Stomach (tissue), 8 donors: ENCODE measurements at regions not wholly inside any gene's neighbourhood (a gene's known extent, or its start where the extent isn't known, plus 50 kb on each side); places are given as distances from the start of the nearest gene placed in this dataset.

Source experiments
- DNase-seq, 2 donors: peaks; one replicate each; pipeline versions ENCODE4 v3.0.0 to v3.0.0-alpha.2; 2013 to 2019
- H3K27ac ChIP-seq, 5 donors: fragments of 200-600 bp in 4 of 5; sonication (generic) in 4 of 5; one replicate each; pipeline ENCODE4 v1.5.1; 2013 to 2019; ENCODE audit warnings: mild to moderate bottlenecking in 1 of 5, moderate library complexity in 1 of 5
- H3K27me3 ChIP-seq, 3 donors: fragments of 200-600 bp; sonication (generic); one replicate each; pipeline ENCODE4 v1.5.1; 2017 to 2019; ENCODE audit warnings: mixed run types in 1 of 3
- H3K36me3 ChIP-seq, 4 donors: fragments of 200-600 bp; sonication (generic); 1 replicate in 3 of 4; 2 replicates in 1 of 4; pipeline ENCODE4 v1.5.1; 2016 to 2019
- H3K4me1 ChIP-seq, 4 donors: fragments of 200-600 bp; sonication (generic); one replicate each; pipeline ENCODE4 v1.5.1; 2016 to 2019
- H3K4me3 ChIP-seq, 4 donors: fragments of 200-600 bp; sonication (generic) in 3 of 4; one replicate each; pipeline ENCODE4 v1.5.1; 2016 to 2019; ENCODE audit warnings: mild to moderate bottlenecking in 1 of 4
- H3K9me3 ChIP-seq, 4 donors: fragments of 200-600 bp; sonication (generic); one replicate each; pipeline ENCODE4 v1.5.1; 2016 to 2019
- CTCF ChIP-seq, 7 experiments: fragments of 450-650 bp in 4 of 7; fragments of 200-600 bp in 3 of 7; sonication (generic) in 3 of 7; IDR thresholded peaks; one replicate each; pipeline ENCODE4 v1.5.1; 2016 to 2019; ENCODE audit warnings: antibody characterized with exemption in 7 of 7, control low read depth in 2 of 7, mild to moderate bottlenecking in 1 of 7
- EP300 ChIP-seq: sonication (generic); formaldehyde crosslinking; IDR thresholded peaks from one replicate; pipeline ENCODE4 v1.6.1; 2017; ENCODE audit warnings: antibody characterized with exemption
- POLR2A ChIP-seq, 4 donors: fragments of 450-650 bp; IDR thresholded peaks; one replicate each; pipeline ENCODE4 v1.6.1; 2016; ENCODE audit warnings: antibody characterized with exemption in 4 of 4, control low read depth in 2 of 4, mild to moderate bottlenecking in 1 of 4, moderate library complexity in 1 of 4
- POLR2AphosphoS5 ChIP-seq, 3 donors: sonication (generic); formaldehyde crosslinking; IDR thresholded peaks; one replicate each; pipeline ENCODE4 v1.6.1; 2016; ENCODE audit warnings: antibody characterized with exemption in 3 of 3
- WGBS, 5 donors: extraction: QIAGEN DNeasy Blood & Tissue Kit in 3 of 5; methylation state at CpG; one replicate each; pipeline versions ENCODE4 v1.1.5 to v1.1.7; 2013 to 2018; 5-methylcytosine and 5-hydroxymethylcytosine counted together
- intact Hi-C: fragments of 100-400 bp; cut with DNase I; formaldehyde crosslinking; loops from one replicate; pipeline ENCODE4 v1.15.1; 2023; ENCODE audit warnings: low total_unique reads
- donor health status: healthy with polysubstance abuse.
- donor health status: Bipolar disorder and iron deficiency.
- donor health status: healthy.

- no peaks in the 10 kb centered on the region for H3K27me3 ChIP-seq
- H3K4me1 ChIP-seq: peaks cover 10 to 58% (median 32%) of the 10 kb centered on the region in 4 donors
- 85 to 94% (median 91%) methylated on average over 4 of the region's 4 CpGs for WGBS, 5 donors
- no peak for TF ChIP-seq CTCF (IDR thresholded peaks at IDR 0.05)
- no peak for TF ChIP-seq POLR2AphosphoS5 (IDR thresholded peaks at IDR 0.05)
- TF ChIP-seq EP300: no peak
- TF ChIP-seq POLR2A (IDR thresholded peaks at IDR 0.05): no peak
- H3K9me3 ChIP-seq: no peaks in the 10 kb centered on the region
- H3K36me3 ChIP-seq: peaks cover 0 to 8% (median 3%) of the 10 kb centered on the region in 4 donors
- peak in 1 of 2 donors; percentile 16 for DNase-seq
- H3K27ac ChIP-seq: no peak overlapping the region
- no peak overlapping the region for H3K4me3 ChIP-seq
- intact Hi-C loops: no loop called here
Measured at GRCh38 chr7:131061818-131062217, 265.9 kb upstream of the MKLN1 start.

- no peak for TF ChIP-seq POLR2AphosphoS5 (IDR thresholded peaks at IDR 0.05)
- no peak for TF ChIP-seq EP300
- TF ChIP-seq CTCF (IDR thresholded peaks at IDR 0.05): no peak
- TF ChIP-seq POLR2A (IDR thresholded peaks at IDR 0.05): no peak
- Histone ChIP-seq H3K4me3 (no peak overlapping the region), H3K4me1 (peaks cover 7 to 67% (median 35%) of the 10 kb centered on the region in 4 donors), H3K27me3 (no peaks in the 10 kb centered on the region), H3K36me3 (peaks cover 0 to 8% (median 0%) of the 10 kb centered on the region in 4 donors), H3K9me3 (no peaks in the 10 kb centered on the region), H3K27ac (peak overlapping the region in 2 of 5 donors; percentile 2 to 31)
- intact Hi-C loops: no loop called here
- DNase-seq: no peak
Measured at GRCh38 chr7:131066635-131067034, 261.0 kb upstream of the MKLN1 start.

- H3K4me3 ChIP-seq: no peak overlapping the region
- TF ChIP-seq EP300 (no peak), CTCF (IDR thresholded peaks at IDR 0.05) (no peak), POLR2AphosphoS5 (IDR thresholded peaks at IDR 0.05) (no peak), POLR2A (IDR thresholded peaks at IDR 0.05) (no peak)
- peaks cover 0 to 8% (median 0%) of the 10 kb centered on the region in 4 donors for H3K36me3 ChIP-seq
- no peaks in the 10 kb centered on the region for H3K9me3 ChIP-seq
- no peaks in the 10 kb centered on the region for H3K27me3 ChIP-seq
- DNase-seq: no peak
- intact Hi-C loops: no loop called here
- peak overlapping the region in 1 of 5 donors; percentile 31 for H3K27ac ChIP-seq
- WGBS, 5 donors: 62 to 89% (median 83%) methylated on average over 5 of the region's 5 CpGs
- H3K4me1 ChIP-seq: peaks cover 6 to 69% (median 39%) of the 10 kb centered on the region in 4 donors
Measured at GRCh38 chr7:131067220-131067619, 260.5 kb upstream of the MKLN1 start.

GRCh38 chr7:131068604-131069021 lies 259.1 kb upstream of the MKLN1 start:
- intact Hi-C loops: no loop called here
- H3K27me3 ChIP-seq: no peaks in the 10 kb centered on the region
- H3K4me3 ChIP-seq: no peak overlapping the region
- DNase-seq: no peak
- peaks cover 10 to 75% (median 49%) of the 10 kb centered on the region in 4 donors for H3K4me1 ChIP-seq
- peak overlapping the region in 2 of 5 donors; percentile 29 to 41 for H3K27ac ChIP-seq
- WGBS, 5 donors: 42 to 64% (median 47%) methylated on average over 2 of the region's 2 CpGs
- no peak for TF ChIP-seq EP300
- no peak for TF ChIP-seq POLR2AphosphoS5 (IDR thresholded peaks at IDR 0.05)
- TF ChIP-seq POLR2A (IDR thresholded peaks at IDR 0.05): no peak
- H3K9me3 ChIP-seq: no peaks in the 10 kb centered on the region
- peaks cover 0 to 13% (median 2%) of the 10 kb centered on the region in 4 donors for H3K36me3 ChIP-seq

GRCh38 chr7:131071786-131072504 lies 255.7 kb upstream of the MKLN1 start:
- WGBS, 5 donors: 49 to 61% (median 57%) methylated on average over 10 of the region's 10 CpGs
- Histone ChIP-seq H3K9me3 (no peaks in the 10 kb centered on the region), H3K4me3 (no peak overlapping the region), H3K36me3 (peaks cover 5 to 17% (median 15%) of the 10 kb centered on the region in 4 donors), H3K27ac (peak overlapping the region in 4 of 5 donors; percentile 24 to 73 (median 58)), H3K4me1 (peaks cover 23 to 91% (median 61%) of the 10 kb centered on the region in 4 donors), H3K27me3 (no peaks in the 10 kb centered on the region)
- TF ChIP-seq CTCF (IDR thresholded peaks at IDR 0.05) (peak in 2 of 7 experiments; percentile 25 to 29), POLR2AphosphoS5 (IDR thresholded peaks at IDR 0.05) (peak in 2 of 3 donors; percentile 26 to 51), EP300 (no peak), POLR2A (IDR thresholded peaks at IDR 0.05) (no peak)
- peak; percentile 39 to 72 for DNase-seq
- intact Hi-C loops: no loop called here
